ENCODE measurements at regions not wholly inside any gene's neighbourhood (a gene's known extent, or its start where the extent isn't known, plus 50 kb on each side); places are given as distances from the start of the nearest gene placed in this dataset.

DNA sequence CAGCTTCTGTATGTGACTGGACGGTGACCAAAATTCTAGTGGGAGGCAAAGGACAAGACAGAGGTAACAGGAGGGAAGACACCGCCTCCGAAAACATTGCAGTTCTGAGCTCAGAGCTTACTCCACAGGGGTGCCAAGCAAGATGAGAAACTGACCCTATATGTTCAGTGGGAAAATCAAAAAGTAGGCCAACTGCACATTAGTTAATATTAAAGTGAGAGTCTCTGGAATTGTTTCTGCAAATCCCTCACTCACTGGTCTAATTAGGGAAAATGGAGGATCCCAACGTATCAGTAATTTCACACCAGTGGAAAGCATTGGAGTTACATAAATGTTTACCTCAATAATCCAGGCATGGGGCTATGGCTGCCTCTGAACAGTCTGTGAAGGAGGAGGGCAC lies 313.3 kb upstream of the KCNH8 start:
- Histone ChIP-seq H2AFZ (ENCODE audit: low read length) (no peak overlapping the region), H3K4me1 (ENCODE audit: insufficient read depth, low read length, poor library complexity, severe bottlenecking) (peaks cover 10% of the 10 kb centered on the region), H4K20me1 (ENCODE audit: insufficient read depth, low read length) (no peaks in the 10 kb centered on the region), H3K36me3 (ENCODE audit: insufficient read depth, low read length) (no peaks in the 10 kb centered on the region), H3K9me2 (ENCODE audit: insufficient read depth, low read length) (no peaks in the 10 kb centered on the region), H3K79me2 (ENCODE audit: insufficient read depth, low read depth, low read length) (no peaks in the 10 kb centered on the region), H3K9me3 (ENCODE audit: low read length) (no peaks in the 10 kb centered on the region), H3K4me2 (ENCODE audit: low read length) (no peak overlapping the region), H3K4me3 (ENCODE audit: low read depth, low read length, poor library complexity, severe bottlenecking) (no peak overlapping the region), H3K27ac (ENCODE audit: low read depth, low read length, poor library complexity, severe bottlenecking) (no peak overlapping the region)
- intact Hi-C loops (cut with micrococcal nuclease; ENCODE audit: unreplicated experiment), result no loop called here
- ChIA-PET CTCF (ENCODE audit: unreplicated experiment) (no interaction called here), POLR2A (interaction anchor here (0.9 kb wide), 1 partner anchor 37 kb away, joined by 6 read pairs; no protein-coding TSS in a partner anchor)
- no peak for DNase-seq (ENCODE audit: low spot score)
- no peak for TF ChIP-seq EZH2phosphoT487 (IDR thresholded peaks at IDR 0.05; ENCODE audit: borderline replicate concordance, low read depth, low read length)
- TF ChIP-seq, protein P1, sequence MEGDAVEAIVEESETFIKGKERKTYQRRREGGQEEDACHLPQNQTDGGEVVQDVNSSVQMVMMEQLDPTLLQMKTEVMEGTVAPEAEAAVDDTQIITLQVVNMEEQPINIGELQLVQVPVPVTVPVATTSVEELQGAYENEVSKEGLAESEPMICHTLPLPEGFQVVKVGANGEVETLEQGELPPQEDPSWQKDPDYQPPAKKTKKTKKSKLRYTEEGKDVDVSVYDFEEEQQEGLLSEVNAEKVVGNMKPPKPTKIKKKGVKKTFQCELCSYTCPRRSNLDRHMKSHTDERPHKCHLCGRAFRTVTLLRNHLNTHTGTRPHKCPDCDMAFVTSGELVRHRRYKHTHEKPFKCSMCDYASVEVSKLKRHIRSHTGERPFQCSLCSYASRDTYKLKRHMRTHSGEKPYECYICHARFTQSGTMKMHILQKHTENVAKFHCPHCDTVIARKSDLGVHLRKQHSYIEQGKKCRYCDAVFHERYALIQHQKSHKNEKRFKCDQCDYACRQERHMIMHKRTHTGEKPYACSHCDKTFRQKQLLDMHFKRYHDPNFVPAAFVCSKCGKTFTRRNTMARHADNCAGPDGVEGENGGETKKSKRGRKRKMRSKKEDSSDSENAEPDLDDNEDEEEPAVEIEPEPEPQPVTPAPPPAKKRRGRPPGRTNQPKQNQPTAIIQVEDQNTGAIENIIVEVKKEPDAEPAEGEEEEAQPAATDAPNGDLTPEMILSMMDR (conservative IDR thresholded peaks at IDR 0.05; ENCODE audit: low read length), result no peak
- BruUV-seq (replicated peaks), result no TSS peak

DNA sequence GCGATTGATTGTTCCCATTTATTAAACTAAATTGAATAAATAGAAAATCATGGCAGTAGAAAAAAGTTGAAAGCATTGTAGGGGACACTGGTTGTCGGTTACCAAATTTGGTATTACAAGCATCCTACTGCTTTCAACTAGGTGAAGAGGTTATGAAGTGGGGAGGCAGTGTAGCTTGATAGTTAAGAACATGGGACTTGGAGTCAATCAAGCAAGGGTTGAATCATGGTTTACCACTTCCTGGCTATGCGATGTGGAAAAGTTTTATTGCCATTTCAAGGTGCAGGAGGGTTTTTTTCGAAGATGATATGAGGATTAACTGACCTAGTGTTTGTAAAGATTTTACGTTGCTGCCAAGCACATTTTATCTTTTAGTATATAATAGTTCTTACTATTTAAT lies 318.2 kb upstream of the KCNH8 start:
- peaks cover 7% of the 10 kb centered on the region for H3K4me1 ChIP-seq (ENCODE audit: insufficient read depth, low read length, poor library complexity, severe bottlenecking)
- H3K4me3 ChIP-seq (ENCODE audit: low read depth, low read length, poor library complexity, severe bottlenecking), result no peak overlapping the region

GRCh38 chr3:18828637-18829036 lies 319.7 kb upstream of the KCNH8 start:
- Histone ChIP-seq H3K27ac (ENCODE audit: low read depth, low read length, poor library complexity, severe bottlenecking) (no peak overlapping the region), H3K9me3 (ENCODE audit: low read length) (no peaks in the 10 kb centered on the region), H3K4me3 (ENCODE audit: low read depth, low read length, poor library complexity, severe bottlenecking) (no peak overlapping the region), H3K36me3 (ENCODE audit: insufficient read depth, low read length) (no peaks in the 10 kb centered on the region), H3K4me2 (ENCODE audit: low read length) (no peak overlapping the region), H3K79me2 (ENCODE audit: insufficient read depth, low read depth, low read length) (no peaks in the 10 kb centered on the region), H4K20me1 (ENCODE audit: insufficient read depth, low read length) (no peaks in the 10 kb centered on the region), H3K4me1 (ENCODE audit: insufficient read depth, low read length, poor library complexity, severe bottlenecking) (peaks cover 7% of the 10 kb centered on the region), H2AFZ (ENCODE audit: low read length) (no peak overlapping the region), H3K9me2 (ENCODE audit: insufficient read depth, low read length) (no peaks in the 10 kb centered on the region)
- TF ChIP-seq EZH2phosphoT487 (IDR thresholded peaks at IDR 0.05; ENCODE audit: borderline replicate concordance, low read depth, low read length), result no peak
- TF ChIP-seq, protein P1 (conservative IDR thresholded peaks at IDR 0.05; ENCODE audit: low read length), result no peak
- CTCF ChIA-PET (ENCODE audit: unreplicated experiment), result no interaction called here
- no TSS peak for BruUV-seq (replicated peaks)
- intact Hi-C loops (cut with micrococcal nuclease; ENCODE audit: unreplicated experiment), result no loop called here
- POLR2A ChIA-PET, result no interaction called here
- no peak for DNase-seq (ENCODE audit: low spot score)

More for the DNA sequence above, 318.2 kb upstream of the KCNH8 start:
- Histone ChIP-seq H3K27ac (ENCODE audit: low read depth, low read length, poor library complexity, severe bottlenecking) (no peak overlapping the region), H3K4me2 (ENCODE audit: low read length) (no peak overlapping the region), H4K20me1 (ENCODE audit: insufficient read depth, low read length) (no peaks in the 10 kb centered on the region), H3K9me3 (ENCODE audit: low read length) (no peaks in the 10 kb centered on the region), H2AFZ (ENCODE audit: low read length) (peak overlapping the region; percentile 64), H3K9me2 (ENCODE audit: insufficient read depth, low read length) (no peaks in the 10 kb centered on the region), H3K36me3 (ENCODE audit: insufficient read depth, low read length) (no peaks in the 10 kb centered on the region), H3K79me2 (ENCODE audit: insufficient read depth, low read depth, low read length) (no peaks in the 10 kb centered on the region)
- peak; percentile 29 for DNase-seq (ENCODE audit: low spot score)
- intact Hi-C loops (cut with micrococcal nuclease; ENCODE audit: unreplicated experiment), result no loop called here
- ChIA-PET CTCF (ENCODE audit: unreplicated experiment) (no interaction called here), POLR2A (interaction anchor here (0.6 to 0.7 kb wide), 2 partner anchors 204 to 785 kb away, joined by 3 read pairs; no protein-coding TSS in a partner anchor)
- no TSS peak for BruUV-seq (replicated peaks)
- TF ChIP-seq, protein P1 (conservative IDR thresholded peaks at IDR 0.05; ENCODE audit: low read length), result no peak
- TF ChIP-seq EZH2phosphoT487 (IDR thresholded peaks at IDR 0.05; ENCODE audit: borderline replicate concordance, low read depth, low read length), result no peak

Data from OCI-LY7 (cell line).